Activated CD8-positive, alpha-beta T cell treated with anti-CD3 and anti-CD28 coated beads, Interleukin-2, amount 10 ng/mL, durations not matched to agents 7 days and 5 days (primary cell): ENCODE measurements at regions not wholly inside any gene's neighbourhood (a gene's known extent, or its start where the extent isn't known, plus 50 kb on each side); places are given as distances from the start of the nearest gene placed in this dataset.
"Not testable (repeated sequence)": the region's sequence is repeated elsewhere in the genome, so short reads cannot be mapped to it uniquely, and the experiment has no call there.

ENCODE experiments used
- ATAC-seq: fragments of 150-1000 bp; cut with Tn5 transposase; one replicate; pipeline ENCODE4 v1.10.0; 2021; ENCODE audit warnings: moderate library complexity
- CTCF ChIA-PET: fragments of 350-600 bp; sonication (Branson Sonifier 250); formaldehyde crosslinking; loops from one replicate; lab custom pipeline; 2021; ENCODE audit warnings: antibody characterized with exemption; lab: Charles Lee
- POLR2A ChIA-PET: fragments of 350-600 bp; sonication (Branson Sonifier 250); formaldehyde crosslinking; loops from one replicate; lab custom pipeline; 2021; ENCODE audit warnings: antibody characterized with exemption; lab: Charles Lee
- DNase-seq: peaks from one replicate; pipeline ENCODE4 v3.0.0-alpha.2; 2020
- H3K27ac Mint-ChIP-seq: one replicate; pipeline ENCODE4 v1.8.0; 2021; ENCODE audit warnings: mild to moderate bottlenecking, mixed read lengths
- H3K27me3 Mint-ChIP-seq: one replicate; pipeline ENCODE4 v1.8.0; 2021; ENCODE audit warnings: low read depth, mixed read lengths
- H3K36me3 Mint-ChIP-seq: one replicate; pipeline ENCODE4 v1.8.0; 2021; ENCODE audit warnings: low read depth, mixed read lengths
- H3K4me1 Mint-ChIP-seq: one replicate; pipeline ENCODE4 v1.8.0; 2021; ENCODE audit warnings: low read depth, mixed read lengths
- H3K4me3 Mint-ChIP-seq: one replicate; pipeline ENCODE4 v1.8.0; 2021; ENCODE audit warnings: mild to moderate bottlenecking, mixed read lengths
- H3K9me3 Mint-ChIP-seq: one replicate; pipeline ENCODE4 v1.8.0; 2022; ENCODE audit warnings: mixed read lengths; ENCODE audit not compliant: insufficient read depth

- ChIA-PET POLR2A (no interaction called here), CTCF (no interaction called here)
- no peak overlapping the region for H3K27ac Mint-ChIP-seq
- H3K4me3 Mint-ChIP-seq: no peak overlapping the region
- no peaks in the 10 kb centered on the region for H3K36me3 Mint-ChIP-seq
- no peaks in the 10 kb centered on the region for H3K4me1 Mint-ChIP-seq
- no peaks in the 10 kb centered on the region for H3K27me3 Mint-ChIP-seq
- ATAC-seq (no peak), DNase-seq (no peak)
- peaks cover 4% of the 10 kb centered on the region for H3K9me3 Mint-ChIP-seq
These were observed 1552.4 kb upstream of the FLRT2 start for GRCh38 chr14:83977583-83977982.

DNA sequence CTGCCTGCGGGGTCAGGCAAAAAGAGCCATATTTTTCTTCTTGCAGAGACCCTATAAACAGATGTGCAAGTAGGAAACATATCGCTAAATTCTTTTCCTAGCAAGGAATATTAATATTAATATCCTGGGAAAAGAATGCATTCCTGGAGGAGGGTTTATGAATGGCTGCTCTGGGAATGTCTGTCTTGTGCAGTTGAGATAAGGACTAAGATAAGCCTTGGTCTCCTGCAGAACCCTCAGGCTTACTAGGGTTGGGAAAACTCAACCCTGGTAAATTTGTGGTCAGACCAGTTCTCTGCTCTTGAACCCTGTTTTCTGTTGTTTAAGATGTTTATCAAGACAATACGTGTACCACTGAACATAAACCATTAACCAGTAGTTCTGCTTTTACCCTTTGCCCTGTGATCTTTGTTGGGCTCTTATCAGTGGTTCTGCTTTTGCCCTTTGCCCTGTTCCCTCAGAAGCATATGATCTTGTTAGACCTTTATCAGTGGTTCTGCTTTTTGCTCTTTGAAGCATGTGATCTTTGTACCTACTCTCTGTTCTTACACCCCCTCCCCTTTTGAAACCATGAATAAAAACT, 1548.2 kb upstream of the FLRT2 start:
- CTCF ChIA-PET, H3K9me3 Mint-ChIP-seq, POLR2A ChIA-PET, DNase-seq, H3K4me1 Mint-ChIP-seq, H3K27ac Mint-ChIP-seq, ATAC-seq, H3K4me3 Mint-ChIP-seq, H3K27me3 Mint-ChIP-seq, H3K36me3 Mint-ChIP-seq: not testable (repeated sequence)

- H3K27ac Mint-ChIP-seq: no peak overlapping the region
- H3K9me3 Mint-ChIP-seq: no peaks in the 10 kb centered on the region
- ChIA-PET POLR2A (no interaction called here), CTCF (no interaction called here)
- ATAC-seq (no peak), DNase-seq (no peak)
- H3K4me3 Mint-ChIP-seq: no peak overlapping the region
- H3K36me3 Mint-ChIP-seq: no peaks in the 10 kb centered on the region
- H3K4me1 Mint-ChIP-seq: no peaks in the 10 kb centered on the region
- H3K27me3 Mint-ChIP-seq: no peaks in the 10 kb centered on the region
These were observed 1541.7 kb upstream of the FLRT2 start for GRCh38 chr14:83988275-83988674.

DNA sequence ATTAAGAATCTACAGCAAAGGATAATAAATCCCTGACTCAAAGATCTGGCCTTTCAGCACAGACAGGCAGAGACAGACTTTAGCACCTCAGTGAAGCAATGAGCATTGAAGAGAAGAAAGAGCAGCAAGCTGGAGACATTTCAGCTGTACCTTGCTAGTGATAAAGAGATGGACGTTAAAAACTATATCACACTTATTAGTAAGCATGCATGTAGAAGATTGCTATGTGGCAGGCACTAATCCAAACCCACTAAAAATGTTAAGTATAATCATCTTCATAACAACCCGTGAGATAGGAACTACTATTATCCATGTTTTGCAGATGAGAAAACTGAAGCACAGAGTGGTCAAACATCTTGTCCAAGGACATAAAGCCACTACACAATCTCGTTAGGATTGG, 1538.3 kb upstream of the FLRT2 start:
- POLR2A ChIA-PET: no interaction called here
- H3K9me3 Mint-ChIP-seq: no peaks in the 10 kb centered on the region
- no peak overlapping the region for H3K27ac Mint-ChIP-seq
- no peak overlapping the region for H3K4me3 Mint-ChIP-seq
- H3K36me3 Mint-ChIP-seq: no peaks in the 10 kb centered on the region
- ATAC-seq (no peak), DNase-seq (no peak)
- H3K4me1 Mint-ChIP-seq: no peaks in the 10 kb centered on the region
- CTCF ChIA-PET: no interaction called here
- no peaks in the 10 kb centered on the region for H3K27me3 Mint-ChIP-seq

GRCh38 chr14:83992857-83993256, 1537.1 kb upstream of the FLRT2 start:
- CTCF ChIA-PET: no interaction called here
- Mint-ChIP-seq H3K36me3 (no peaks in the 10 kb centered on the region), H3K27ac (no peak overlapping the region), H3K27me3 (no peaks in the 10 kb centered on the region), H3K4me1 (no peaks in the 10 kb centered on the region), H3K4me3 (no peak overlapping the region), H3K9me3 (no peaks in the 10 kb centered on the region)
- ATAC-seq: no peak
- POLR2A ChIA-PET: no interaction called here
- no peak for DNase-seq

GRCh38 chr14:83993545-83993944, 1536.4 kb upstream of the FLRT2 start:
- ATAC-seq: no peak
- ChIA-PET CTCF (no interaction called here), POLR2A (no interaction called here)
- H3K27ac Mint-ChIP-seq: no peak overlapping the region
- H3K9me3 Mint-ChIP-seq: no peaks in the 10 kb centered on the region
- no peaks in the 10 kb centered on the region for H3K27me3 Mint-ChIP-seq
- no peak for DNase-seq
- H3K4me3 Mint-ChIP-seq: no peak overlapping the region
- H3K4me1 Mint-ChIP-seq: no peaks in the 10 kb centered on the region
- no peaks in the 10 kb centered on the region for H3K36me3 Mint-ChIP-seq

- no peaks in the 10 kb centered on the region for H3K4me1 Mint-ChIP-seq
- no peaks in the 10 kb centered on the region for H3K36me3 Mint-ChIP-seq
- no peak overlapping the region for H3K27ac Mint-ChIP-seq
- ATAC-seq (no peak), DNase-seq (no peak)
- H3K9me3 Mint-ChIP-seq: no peaks in the 10 kb centered on the region
- no peaks in the 10 kb centered on the region for H3K27me3 Mint-ChIP-seq
- POLR2A ChIA-PET: no interaction called here
- no peak overlapping the region for H3K4me3 Mint-ChIP-seq
- CTCF ChIA-PET: no interaction called here
These were observed 1535.9 kb upstream of the FLRT2 start for GRCh38 chr14:83994020-83994419.

DNA sequence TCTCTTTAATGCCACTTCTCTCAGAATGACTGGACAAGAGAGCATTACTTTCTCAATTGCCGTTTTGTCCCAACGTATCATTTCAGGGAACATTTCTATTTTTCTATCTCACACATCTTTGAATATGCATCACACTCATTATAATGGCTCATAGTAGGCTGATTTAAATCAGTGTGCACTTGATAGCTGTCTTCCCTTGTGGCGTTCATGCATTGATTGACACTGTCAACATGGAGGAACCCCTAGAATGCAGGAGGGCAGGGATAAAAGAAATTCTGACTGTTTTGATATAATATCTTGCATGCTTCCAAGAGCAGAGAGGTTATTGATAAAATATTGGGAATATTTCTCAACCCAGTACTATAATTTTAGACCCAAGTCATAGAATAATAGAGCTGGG, 1528.9 kb upstream of the FLRT2 start:
- no peak overlapping the region for H3K27ac Mint-ChIP-seq
- H3K4me3 Mint-ChIP-seq: no peak overlapping the region
- H3K27me3 Mint-ChIP-seq: no peaks in the 10 kb centered on the region
- POLR2A ChIA-PET: no interaction called here
- peaks cover 8% of the 10 kb centered on the region for H3K9me3 Mint-ChIP-seq
- no peaks in the 10 kb centered on the region for H3K36me3 Mint-ChIP-seq
- DNase-seq (no peak), ATAC-seq (no peak)
- CTCF ChIA-PET: no interaction called here
- H3K4me1 Mint-ChIP-seq: no peaks in the 10 kb centered on the region

DNA sequence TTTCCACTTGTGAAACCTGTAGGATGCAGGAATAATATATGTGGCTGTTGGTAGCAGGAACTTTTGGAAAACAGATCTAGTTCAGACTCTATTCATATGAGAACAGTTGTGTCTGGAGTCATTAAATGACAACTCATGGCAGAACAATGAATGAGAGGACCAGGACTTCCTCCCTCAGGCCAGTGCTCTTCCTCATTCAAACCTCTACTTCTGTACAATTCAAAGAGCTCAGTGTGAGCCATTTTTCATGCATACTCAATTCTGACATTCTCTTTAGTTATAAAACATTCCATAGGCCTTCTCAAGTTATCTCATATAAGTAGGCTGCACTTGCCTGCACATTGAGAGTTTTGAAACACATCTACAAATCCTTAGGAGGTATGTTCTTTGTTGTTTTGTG, 1526.6 kb upstream of the FLRT2 start:
- no peak for DNase-seq

DNA sequence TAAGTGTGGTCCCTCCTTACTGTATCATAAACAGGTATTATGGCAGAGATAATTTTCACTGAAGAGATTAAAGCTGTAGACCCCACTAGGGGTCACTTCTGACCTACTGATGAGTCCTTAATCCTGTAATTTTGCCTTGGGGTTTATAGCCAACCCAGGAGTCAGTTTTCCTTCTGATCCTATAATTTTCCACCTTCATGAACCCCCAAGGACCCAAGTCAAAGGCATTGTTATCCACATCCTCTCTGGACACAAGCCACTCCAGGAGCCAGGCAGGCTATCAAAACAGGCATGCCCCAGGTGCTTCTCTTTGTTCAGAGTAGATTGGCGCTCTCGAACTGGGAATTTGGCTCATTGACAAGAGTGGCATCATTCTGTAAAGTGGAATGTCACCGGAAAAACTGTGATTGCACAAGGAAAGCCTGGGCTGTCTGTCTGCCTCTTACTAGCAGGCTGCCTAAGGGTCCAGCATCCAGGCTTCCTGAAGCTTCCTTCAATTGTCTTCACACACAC, 1523.2 kb upstream of the FLRT2 start:
- no peak overlapping the region for H3K4me3 Mint-ChIP-seq
- POLR2A ChIA-PET: no interaction called here
- ATAC-seq: no peak
- no peaks in the 10 kb centered on the region for H3K4me1 Mint-ChIP-seq
- H3K36me3 Mint-ChIP-seq: no peaks in the 10 kb centered on the region
- DNase-seq: no peak
- H3K27ac Mint-ChIP-seq: no peak overlapping the region
- CTCF ChIA-PET: no interaction called here
- no peaks in the 10 kb centered on the region for H3K27me3 Mint-ChIP-seq
- H3K9me3 Mint-ChIP-seq: peaks cover 4% of the 10 kb centered on the region

More for the DNA sequence above, 1526.6 kb upstream of the FLRT2 start:
- ChIA-PET POLR2A (no interaction called here), CTCF (no interaction called here)
- Mint-ChIP-seq H3K27me3 (no peaks in the 10 kb centered on the region), H3K27ac (no peak overlapping the region), H3K36me3 (no peaks in the 10 kb centered on the region), H3K4me3 (no peak overlapping the region), H3K9me3 (peaks cover 12% of the 10 kb centered on the region), H3K4me1 (no peaks in the 10 kb centered on the region)
- no peak for ATAC-seq

DNA sequence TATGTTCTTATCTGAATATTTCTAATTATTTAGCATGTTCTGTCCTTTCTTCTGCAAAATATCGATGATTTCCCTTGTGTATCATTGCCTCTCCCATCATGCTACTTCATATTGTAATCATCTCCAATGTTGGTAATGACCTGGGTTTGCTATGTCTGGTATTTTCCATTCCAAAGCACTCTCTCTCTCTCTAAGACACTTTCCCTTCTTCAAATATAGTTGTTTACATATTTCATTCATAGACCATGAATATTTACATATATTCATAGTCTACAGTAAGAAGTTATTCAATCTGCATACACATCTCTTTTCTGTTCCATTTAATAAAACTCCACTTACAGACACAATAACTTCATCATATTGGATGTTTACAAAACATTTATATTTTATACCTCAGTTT, 1516.5 kb upstream of the FLRT2 start:
- no peak for DNase-seq
- Mint-ChIP-seq H3K27me3 (no peaks in the 10 kb centered on the region), H3K4me3 (no peak overlapping the region), H3K36me3 (no peaks in the 10 kb centered on the region), H3K9me3 (no peaks in the 10 kb centered on the region), H3K27ac (no peak overlapping the region), H3K4me1 (no peaks in the 10 kb centered on the region)
- CTCF ChIA-PET: no interaction called here
- ATAC-seq: no peak
- POLR2A ChIA-PET: no interaction called here

- CTCF ChIA-PET: no interaction called here
- H3K9me3 Mint-ChIP-seq: peaks cover 15% of the 10 kb centered on the region
- ATAC-seq (no peak), DNase-seq (no peak)
- H3K4me1 Mint-ChIP-seq: no peaks in the 10 kb centered on the region
- no peaks in the 10 kb centered on the region for H3K27me3 Mint-ChIP-seq
- no peak overlapping the region for H3K4me3 Mint-ChIP-seq
- no peak overlapping the region for H3K27ac Mint-ChIP-seq
- H3K36me3 Mint-ChIP-seq: no peaks in the 10 kb centered on the region
- POLR2A ChIA-PET: no interaction called here
These were observed 1512.4 kb upstream of the FLRT2 start for GRCh38 chr14:84017495-84017894.

DNA sequence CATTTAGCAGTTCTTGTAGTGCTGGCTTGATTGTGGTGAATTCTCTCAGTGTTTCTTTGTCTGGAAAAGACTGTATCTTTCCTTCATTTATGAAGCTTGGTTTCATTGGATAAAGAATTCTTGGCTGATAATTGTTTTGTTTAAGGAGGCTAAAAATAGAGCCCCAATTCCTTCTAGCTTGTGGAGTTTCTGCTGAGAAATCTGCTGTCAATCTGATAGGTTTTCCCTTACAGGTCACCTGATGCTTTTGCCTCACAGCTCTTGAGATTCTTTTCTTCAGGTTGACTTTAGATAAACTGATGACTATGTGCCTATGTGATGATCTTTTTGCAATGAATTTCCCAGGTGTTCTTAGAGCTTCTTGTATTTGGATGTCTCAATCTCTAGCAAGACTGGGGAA, 1508.5 kb upstream of the FLRT2 start:
- Mint-ChIP-seq H3K4me3 (no peak overlapping the region), H3K36me3 (no peaks in the 10 kb centered on the region), H3K4me1 (no peaks in the 10 kb centered on the region), H3K27me3 (no peaks in the 10 kb centered on the region), H3K9me3 (peaks cover 22% of the 10 kb centered on the region), H3K27ac (no peak overlapping the region)
- CTCF ChIA-PET: no interaction called here
- no peak for ATAC-seq
- POLR2A ChIA-PET: no interaction called here
- DNase-seq: no peak
